GM23248 (cell line): ENCODE measurements at regions not wholly inside any gene's neighbourhood (a gene's known extent, or its start where the extent isn't known, plus 50 kb on each side); places are given as distances from the start of the nearest gene placed in this dataset.

ENCODE experiments used
- DNase-seq: peaks from one replicate; pipeline ENCODE4 v3.0.0-alpha.2; 2015
- H2AFZ ChIP-seq: fragments of 200-600 bp; sonication (generic); 2 replicates; pipeline ENCODE4 v1.6.1; 2016; ENCODE audit warnings: antibody characterized with exemption
- H3F3A ChIP-seq: fragments of 200-600 bp; sonication (generic); 2 replicates; pipeline ENCODE4 v1.6.1; 2016; ENCODE audit warnings: mild to moderate bottlenecking, antibody characterized with exemption, mixed run types; ENCODE audit not compliant: insufficient read depth
- H3K27ac ChIP-seq: fragments of 200-600 bp; sonication (generic); 2 replicates; pipeline ENCODE4 v1.5.1; 2016; ENCODE audit warnings: mild to moderate bottlenecking
- H3K27me3 ChIP-seq: fragments of 200-600 bp; sonication (generic); replicated peaks from 2 replicates; pipeline ENCODE4 v1.6.1; 2016; ENCODE audit warnings: mild to moderate bottlenecking; ENCODE audit not compliant: insufficient read depth
- H3K36me3 ChIP-seq: fragments of 200-600 bp; sonication (generic); 2 replicates; pipeline ENCODE4 v1.6.1; 2016; ENCODE audit warnings: low read depth, mild to moderate bottlenecking
- H3K4me1 ChIP-seq: fragments of 200-600 bp; sonication (generic); 2 replicates; pipeline ENCODE4 v1.6.1; 2016; ENCODE audit warnings: mild to moderate bottlenecking; ENCODE audit not compliant: insufficient read depth
- H3K4me2 ChIP-seq: fragments of 200-600 bp; sonication (generic); one replicate; pipeline ENCODE4 v1.6.1; 2016; ENCODE audit warnings: mild to moderate bottlenecking; ENCODE audit not compliant: unreplicated experiment
- H3K4me3 ChIP-seq: fragments of 200-600 bp; sonication (generic); 2 replicates; pipeline ENCODE4 v1.5.1; 2016; ENCODE audit warnings: mild to moderate bottlenecking
- H3K79me2 ChIP-seq: fragments of 200-600 bp; sonication (generic); 2 replicates; pipeline ENCODE4 v1.6.1; 2016; ENCODE audit warnings: mild to moderate bottlenecking; ENCODE audit not compliant: insufficient read depth
- H3K9ac ChIP-seq: fragments of 200-600 bp; sonication (generic); 2 replicates; pipeline ENCODE4 v1.6.1; 2016; ENCODE audit warnings: mild to moderate bottlenecking
- H3K9me2 ChIP-seq: fragments of 200-600 bp; sonication (generic); 2 replicates; pipeline ENCODE4 v1.6.1; 2016; ENCODE audit warnings: mixed run types, mild to moderate bottlenecking, moderate library complexity; ENCODE audit not compliant: insufficient read depth
- H3K9me3 ChIP-seq: fragments of 200-600 bp; sonication (generic); one replicate; pipeline ENCODE4 v1.6.1; 2017; ENCODE audit warnings: low read depth
- H4K20me1 ChIP-seq: fragments of 200-600 bp; sonication (generic); 2 replicates; pipeline ENCODE4 v1.6.0; 2016; ENCODE audit not compliant: insufficient read depth
- EZH2 ChIP-seq: fragments of 200-600 bp; sonication (generic); IDR thresholded peaks from 2 replicates; pipeline ENCODE4 v1.6.1; 2018; ENCODE audit warnings: antibody characterized with exemption, mild to moderate bottlenecking; ENCODE audit not compliant: insufficient read depth, poor library complexity, severe bottlenecking
- EZH2phosphoT487 ChIP-seq: fragments of 200-600 bp; sonication (generic); IDR thresholded peaks from 2 replicates; pipeline ENCODE4 v1.6.1; 2018; ENCODE audit warnings: antibody characterized with exemption, moderate library complexity, mild to moderate bottlenecking, low read depth; ENCODE audit not compliant: insufficient read depth
- WGBS, 2 experiments: methylation state at CpG; one replicate each; pipeline ENCODE4 v1.1.6; 2015 to 2017; ENCODE audit warnings: low lambda C conversion rate in 2 of 2, low coverage in 1 of 2; ENCODE audit errors: missing lambda C conversion rate in 2 of 2; 5-methylcytosine and 5-hydroxymethylcytosine counted together
- in situ Hi-C: fragments of 300-500 bp; cut with MboI; formaldehyde crosslinking; loops from 2 replicates; pipeline ENCODE4 v1.15.0; 2020

DNA sequence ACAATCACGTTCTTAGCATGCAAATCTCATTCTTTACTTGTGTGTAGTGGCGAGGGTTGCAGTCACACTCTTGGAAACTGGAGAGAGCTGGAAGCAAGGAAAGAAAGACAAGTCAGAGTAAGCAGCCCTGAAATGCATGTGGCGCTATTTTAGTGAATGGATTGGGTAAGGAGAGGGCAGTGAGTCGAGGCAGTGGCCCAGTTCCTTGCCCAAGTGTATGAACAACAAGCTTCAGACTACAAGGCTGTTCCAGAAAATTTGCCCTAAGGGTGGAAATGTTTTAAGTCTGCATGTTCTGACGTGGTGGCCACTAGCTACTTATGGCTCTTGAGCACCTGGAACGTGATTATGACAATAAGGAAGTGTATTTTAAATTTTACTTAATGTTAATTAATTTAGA lies 59.4 kb upstream of the PTPN3 start:
- H3K9me2 ChIP-seq: no peaks in the 10 kb centered on the region
- H3K4me2 ChIP-seq: no peak overlapping the region
- 13 to 30% methylated on average over 6 of the region's 6 CpGs for WGBS, 2 experiments
- H3K9me3 ChIP-seq: no peaks in the 10 kb centered on the region
- no peak overlapping the region for H2AFZ ChIP-seq
- H3K4me3 ChIP-seq: no peak overlapping the region
- DNase-seq: no peak
- H3K4me1 ChIP-seq: no peaks in the 10 kb centered on the region
- in situ Hi-C loops: no loop called here
- H3F3A ChIP-seq: no peaks in the 10 kb centered on the region
- no peaks in the 10 kb centered on the region for H4K20me1 ChIP-seq
- H3K36me3 ChIP-seq: no peaks in the 10 kb centered on the region
- peaks cover 55% of the 10 kb centered on the region for H3K27me3 ChIP-seq
- no peak overlapping the region for H3K9ac ChIP-seq
- TF ChIP-seq EZH2: no peak
- no peak for TF ChIP-seq EZH2phosphoT487
- no peak overlapping the region for H3K27ac ChIP-seq
- H3K79me2 ChIP-seq: no peaks in the 10 kb centered on the region

GRCh38 chr9:109558718-109559151 lies 60.6 kb upstream of the PTPN3 start:
- Histone ChIP-seq H4K20me1 (no peaks in the 10 kb centered on the region), H3K27ac (no peak overlapping the region), H3K4me2 (no peak overlapping the region), H3K9me2 (no peaks in the 10 kb centered on the region), H3K27me3 (peaks cover 64% of the 10 kb centered on the region), H3K4me3 (no peak overlapping the region), H3K36me3 (no peaks in the 10 kb centered on the region), H3K4me1 (no peaks in the 10 kb centered on the region), H2AFZ (no peak overlapping the region), H3K79me2 (no peaks in the 10 kb centered on the region), H3F3A (no peaks in the 10 kb centered on the region), H3K9ac (no peak overlapping the region), H3K9me3 (no peaks in the 10 kb centered on the region)
- TF ChIP-seq EZH2 (no peak), EZH2phosphoT487 (no peak)
- in situ Hi-C loops: no loop called here
- WGBS, 2 experiments: 63 to 71% methylated on average over 5 of the region's 5 CpGs
- DNase-seq: no peak

GRCh38 chr9:109560470-109561132 lies 62.5 kb upstream of the PTPN3 start:
- no peaks in the 10 kb centered on the region for H3F3A ChIP-seq
- H3K36me3 ChIP-seq: no peaks in the 10 kb centered on the region
- no peak for DNase-seq
- 80% methylated on average over 9 of the region's 9 CpGs for WGBS, 2 experiments
- peaks cover 70% of the 10 kb centered on the region for H3K27me3 ChIP-seq
- H4K20me1 ChIP-seq: no peaks in the 10 kb centered on the region
- H3K9me2 ChIP-seq: no peaks in the 10 kb centered on the region
- H3K4me1 ChIP-seq: no peaks in the 10 kb centered on the region
- no peaks in the 10 kb centered on the region for H3K9me3 ChIP-seq
- no peak overlapping the region for H3K4me2 ChIP-seq
- H3K9ac ChIP-seq: no peak overlapping the region
- H2AFZ ChIP-seq: no peak overlapping the region
- no peak for TF ChIP-seq EZH2phosphoT487
- no peak for TF ChIP-seq EZH2
- no peaks in the 10 kb centered on the region for H3K79me2 ChIP-seq
- no peak overlapping the region for H3K4me3 ChIP-seq
- no peak overlapping the region for H3K27ac ChIP-seq
- in situ Hi-C loops: no loop called here

DNA sequence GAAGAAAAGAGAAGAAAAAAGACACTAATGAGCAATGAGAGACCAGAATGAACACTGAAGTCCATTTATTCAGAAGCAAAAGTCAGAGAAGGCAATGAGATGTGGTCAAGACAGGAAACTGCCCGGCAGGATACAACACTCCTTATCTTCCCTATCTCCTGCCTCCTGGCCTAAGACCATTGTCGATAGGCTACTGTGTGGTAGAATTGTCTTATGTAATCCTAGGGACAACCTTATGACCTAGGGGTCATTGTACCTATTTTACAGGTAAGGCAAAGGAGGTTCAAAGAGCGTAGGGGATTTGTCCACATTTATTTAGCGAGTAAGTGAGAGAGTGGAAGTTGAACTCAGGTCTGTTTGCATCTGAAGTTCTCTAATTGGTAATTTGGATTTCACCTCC lies 63.0 kb upstream of the PTPN3 start:
- Histone ChIP-seq H3K27ac (no peak overlapping the region), H3K9me2 (no peaks in the 10 kb centered on the region), H3K36me3 (no peaks in the 10 kb centered on the region), H3K79me2 (no peaks in the 10 kb centered on the region), H3K4me1 (no peaks in the 10 kb centered on the region), H2AFZ (no peak overlapping the region), H3K27me3 (peaks cover 70% of the 10 kb centered on the region), H3K9me3 (no peaks in the 10 kb centered on the region), H3F3A (no peaks in the 10 kb centered on the region), H3K4me3 (no peak overlapping the region), H3K9ac (no peak overlapping the region), H4K20me1 (no peaks in the 10 kb centered on the region), H3K4me2 (no peak overlapping the region)
- no peak for DNase-seq
- WGBS, 2 experiments: 77 to 82% methylated on average over 4 of the region's 4 CpGs
- TF ChIP-seq EZH2 (no peak), EZH2phosphoT487 (no peak)
- in situ Hi-C loops: no loop called here

DNA sequence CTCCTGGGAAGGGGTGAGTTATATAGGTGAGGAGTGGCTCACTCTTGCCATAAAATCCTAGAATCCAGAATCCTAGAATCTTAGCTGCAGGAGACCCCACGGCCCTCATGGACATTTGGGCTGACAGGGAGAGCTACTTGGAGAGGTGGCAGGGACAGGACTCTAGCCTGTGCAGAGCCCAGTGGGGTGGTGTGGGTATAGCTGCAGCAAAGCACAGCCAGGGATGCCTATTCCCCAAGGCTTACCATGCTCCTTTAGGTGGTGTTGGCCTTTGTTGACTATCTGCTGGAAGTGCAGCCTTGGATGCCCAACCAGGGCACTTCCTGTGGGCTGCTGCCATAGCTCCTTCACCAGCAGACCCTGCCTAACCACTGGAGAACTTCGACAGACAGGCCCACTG lies 70.0 kb upstream of the PTPN3 start:
- no peaks in the 10 kb centered on the region for H3K79me2 ChIP-seq
- in situ Hi-C loops: no loop called here

More for the DNA sequence above, 70.0 kb upstream of the PTPN3 start:
- TF ChIP-seq EZH2: no peak
- TF ChIP-seq EZH2phosphoT487: no peak
- Histone ChIP-seq H3K9me3 (no peaks in the 10 kb centered on the region), H3K36me3 (no peaks in the 10 kb centered on the region), H3F3A (no peaks in the 10 kb centered on the region), H3K27me3 (peaks cover 37% of the 10 kb centered on the region), H3K4me2 (no peak overlapping the region), H2AFZ (no peak overlapping the region), H3K9ac (no peak overlapping the region), H3K27ac (no peak overlapping the region), H3K9me2 (no peaks in the 10 kb centered on the region), H3K4me3 (no peak overlapping the region), H3K4me1 (no peaks in the 10 kb centered on the region), H4K20me1 (no peaks in the 10 kb centered on the region)
- no peak for DNase-seq
- WGBS, 2 experiments: 38 to 47% methylated on average over 1 to 2 of the region's 2 CpGs
